Activated T-cell treated with anti-CD3 and anti-CD28 coated beads, Interleukin-2, amount 50 U/mL, for 4 hours (primary cell): ENCODE measurements at regions not wholly inside any gene's neighbourhood (a gene's known extent, or its start where the extent isn't known, plus 50 kb on each side); places are given as distances from the start of the nearest gene placed in this dataset.

Experiments
- ATAC-seq, 2 donors: fragments of 200-7000 bp; cut with Tn5 transposase; one replicate each; pipeline ENCODE4 v1.10.0; 2021
- DNase-seq: peaks from one replicate; pipeline ENCODE4 v3.0.0-alpha.2; 2020
- H3K27me3 Mint-ChIP-seq: one replicate; pipeline ENCODE4 v1.8.0; 2021; ENCODE audit warnings: low read depth, mixed read lengths
- H3K36me3 Mint-ChIP-seq: one replicate; pipeline ENCODE4 v1.8.0; 2022; ENCODE audit warnings: mixed read lengths; ENCODE audit not compliant: insufficient read depth
- H3K4me1 Mint-ChIP-seq: one replicate; pipeline ENCODE4 v1.8.0; 2021; ENCODE audit warnings: low read depth, mixed read lengths
- H3K4me3 Mint-ChIP-seq: one replicate; pipeline ENCODE4 v1.8.0; 2021; ENCODE audit warnings: mild to moderate bottlenecking, moderate library complexity, mixed read lengths
- H3K9me3 Mint-ChIP-seq: one replicate; pipeline ENCODE4 v1.8.0; 2021; ENCODE audit warnings: mixed read lengths

DNA sequence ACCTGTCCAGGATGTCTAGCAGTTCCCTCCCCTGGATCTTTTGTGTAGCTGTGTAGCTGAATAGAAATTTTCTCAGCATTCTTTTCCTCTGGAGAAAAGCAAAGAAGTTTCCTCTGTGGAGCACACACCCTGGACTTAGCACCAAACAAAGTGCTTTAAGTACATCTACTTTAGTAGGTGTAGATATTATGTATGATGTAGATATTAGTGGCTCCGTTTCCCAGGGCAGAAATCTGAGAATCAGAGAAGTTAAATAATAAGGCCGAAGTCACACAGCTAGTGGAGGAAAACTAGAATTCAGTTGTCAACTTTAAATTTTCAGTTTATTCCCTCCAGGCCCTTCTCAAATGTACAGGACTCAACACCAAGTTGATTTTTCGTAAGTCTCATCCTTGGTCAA lies 401.7 kb upstream of the NR2F2 start:
- H3K36me3 Mint-ChIP-seq = no peaks in the 10 kb centered on the region
- peaks cover 8% of the 10 kb centered on the region for H3K4me1 Mint-ChIP-seq

GRCh38 chr15:95929232-95929846 lies 401.2 kb upstream of the NR2F2 start:
- Mint-ChIP-seq H3K36me3 (no peaks in the 10 kb centered on the region), H3K9me3 (no peaks in the 10 kb centered on the region), H3K4me1 (peaks cover 8% of the 10 kb centered on the region), H3K27me3 (no peaks in the 10 kb centered on the region), H3K4me3 (no peak overlapping the region)
- no peak for ATAC-seq
- DNase-seq = no peak

More for the DNA sequence above, 401.7 kb upstream of the NR2F2 start:
- H3K27me3 Mint-ChIP-seq = no peaks in the 10 kb centered on the region
- H3K4me3 Mint-ChIP-seq = no peak overlapping the region
- no peaks in the 10 kb centered on the region for H3K9me3 Mint-ChIP-seq
- ATAC-seq (no peak), DNase-seq (no peak)

DNA sequence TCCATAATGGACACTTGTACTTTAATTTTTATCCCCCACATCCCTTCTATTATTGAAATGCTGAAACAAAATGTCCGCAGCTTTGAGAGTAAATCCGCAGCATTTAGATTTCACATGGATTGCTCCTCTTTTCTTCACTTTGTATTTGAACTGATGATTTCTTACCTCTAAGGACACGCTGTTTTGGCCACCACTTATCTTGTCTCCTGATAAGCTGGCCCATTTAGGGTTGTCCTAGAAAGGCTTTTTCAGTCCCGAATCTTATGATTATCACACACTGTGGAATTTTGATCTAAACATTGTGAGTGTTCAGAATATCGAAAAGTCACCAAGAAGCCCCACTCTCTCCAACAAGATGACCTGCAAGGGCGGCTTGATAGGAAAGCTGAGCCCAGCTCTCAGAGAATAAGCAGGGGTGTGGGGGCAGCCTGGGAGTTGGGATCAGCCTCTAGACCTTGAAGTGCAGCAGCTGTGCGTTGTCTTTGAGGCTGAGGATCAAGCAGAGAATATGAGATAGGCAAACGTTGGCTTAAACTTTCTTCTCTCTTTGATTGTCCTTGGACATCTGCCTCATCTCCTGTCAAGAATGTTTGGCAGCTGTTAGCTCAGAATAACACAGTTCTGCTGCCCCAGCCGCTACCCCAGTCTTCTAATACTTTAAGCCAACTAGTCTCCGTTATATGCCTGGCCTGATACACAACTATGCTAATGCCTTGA lies 399.7 kb upstream of the NR2F2 start:
- peaks cover 8% of the 10 kb centered on the region for H3K4me1 Mint-ChIP-seq
- ATAC-seq = no peak
- no peaks in the 10 kb centered on the region for H3K9me3 Mint-ChIP-seq

DNA sequence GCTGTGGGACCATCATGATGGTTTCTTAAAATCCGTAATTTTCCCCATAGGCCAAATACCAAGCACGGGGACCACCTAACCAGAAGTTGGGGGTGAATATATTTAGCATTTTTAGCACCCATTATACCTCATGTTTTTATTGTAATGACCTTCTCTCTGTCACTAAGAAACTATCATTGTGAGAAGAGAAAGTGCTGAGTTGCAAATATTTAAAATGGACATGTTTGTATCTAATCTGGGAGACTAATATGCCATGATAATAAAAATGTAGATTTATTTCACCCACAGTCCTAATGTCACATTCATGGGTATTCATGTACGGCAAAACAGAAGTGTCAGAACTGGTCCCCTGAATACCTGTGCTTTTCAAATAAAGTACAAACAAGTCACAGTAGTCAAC lies 398.9 kb upstream of the NR2F2 start:
- DNase-seq = no peak
- Mint-ChIP-seq H3K36me3 (no peaks in the 10 kb centered on the region), H3K4me1 (peaks cover 8% of the 10 kb centered on the region), H3K4me3 (no peak overlapping the region), H3K9me3 (no peaks in the 10 kb centered on the region), H3K27me3 (no peaks in the 10 kb centered on the region)
- ATAC-seq = no peak

More for the DNA sequence above, 399.7 kb upstream of the NR2F2 start:
- Mint-ChIP-seq H3K4me3 (no peak overlapping the region), H3K27me3 (no peaks in the 10 kb centered on the region), H3K36me3 (no peaks in the 10 kb centered on the region)
- no peak for DNase-seq

DNA sequence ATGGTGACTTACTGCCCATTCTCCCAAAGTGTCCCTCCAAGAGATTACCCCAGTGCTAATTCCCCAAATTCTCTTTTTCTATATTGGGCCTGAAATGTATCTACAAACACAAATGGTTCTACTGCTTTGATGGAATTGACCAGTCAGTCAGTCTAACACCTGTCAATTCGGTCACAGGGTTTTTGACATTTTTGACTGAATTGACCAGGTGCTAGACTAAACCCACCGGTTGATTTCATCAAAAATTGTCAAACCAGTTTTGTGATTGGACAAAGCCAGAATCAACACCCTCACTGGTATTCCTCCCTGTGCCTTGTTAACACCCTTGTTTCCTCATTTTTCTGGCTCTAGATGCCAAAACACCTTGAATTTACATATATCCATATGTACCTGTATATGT lies 398.4 kb upstream of the NR2F2 start:
- H3K36me3 Mint-ChIP-seq = no peaks in the 10 kb centered on the region
- DNase-seq (no peak), ATAC-seq (no peak)
- H3K4me3 Mint-ChIP-seq = no peak overlapping the region
- H3K27me3 Mint-ChIP-seq = no peaks in the 10 kb centered on the region
- peaks cover 8% of the 10 kb centered on the region for H3K4me1 Mint-ChIP-seq
- no peaks in the 10 kb centered on the region for H3K9me3 Mint-ChIP-seq

- H3K4me3 Mint-ChIP-seq = no peak overlapping the region
- H3K4me1 Mint-ChIP-seq = peaks cover 8% of the 10 kb centered on the region
- ATAC-seq = no peak
- H3K36me3 Mint-ChIP-seq = no peaks in the 10 kb centered on the region
- no peaks in the 10 kb centered on the region for H3K27me3 Mint-ChIP-seq
- no peaks in the 10 kb centered on the region for H3K9me3 Mint-ChIP-seq
- DNase-seq = no peak
Measured at GRCh38 chr15:95932676-95933075, 397.8 kb upstream of the NR2F2 start.

DNA sequence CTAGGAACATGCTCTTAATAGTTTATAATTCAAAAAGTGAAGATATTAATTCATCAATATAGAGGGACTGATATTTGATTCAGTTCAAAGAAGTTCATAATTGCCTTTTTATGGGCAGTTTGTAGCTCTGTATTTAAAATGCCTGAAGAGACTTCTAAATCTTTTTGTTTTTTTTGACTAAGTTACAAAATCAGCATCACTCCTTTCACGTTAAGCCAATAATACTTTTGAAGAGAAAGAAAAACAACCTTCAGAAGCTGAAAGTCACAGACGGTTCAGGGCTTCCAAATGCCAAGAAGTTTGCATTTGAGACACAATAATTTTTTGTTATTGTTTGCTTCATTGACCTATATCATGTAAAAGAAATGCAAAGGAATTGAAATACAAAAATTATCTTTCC lies 394.6 kb upstream of the NR2F2 start:
- Mint-ChIP-seq H3K4me1 (no peaks in the 10 kb centered on the region), H3K9me3 (no peaks in the 10 kb centered on the region), H3K27me3 (no peaks in the 10 kb centered on the region), H3K4me3 (no peak overlapping the region), H3K36me3 (no peaks in the 10 kb centered on the region)
- no peak for ATAC-seq
- no peak for DNase-seq

GRCh38 chr15:95937128-95937528 lies 393.4 kb upstream of the NR2F2 start:
- no peaks in the 10 kb centered on the region for H3K4me1 Mint-ChIP-seq
- no peaks in the 10 kb centered on the region for H3K27me3 Mint-ChIP-seq
- no peaks in the 10 kb centered on the region for H3K36me3 Mint-ChIP-seq
- no peak for DNase-seq
- no peak overlapping the region for H3K4me3 Mint-ChIP-seq
- H3K9me3 Mint-ChIP-seq = no peaks in the 10 kb centered on the region
- no peak for ATAC-seq

DNA sequence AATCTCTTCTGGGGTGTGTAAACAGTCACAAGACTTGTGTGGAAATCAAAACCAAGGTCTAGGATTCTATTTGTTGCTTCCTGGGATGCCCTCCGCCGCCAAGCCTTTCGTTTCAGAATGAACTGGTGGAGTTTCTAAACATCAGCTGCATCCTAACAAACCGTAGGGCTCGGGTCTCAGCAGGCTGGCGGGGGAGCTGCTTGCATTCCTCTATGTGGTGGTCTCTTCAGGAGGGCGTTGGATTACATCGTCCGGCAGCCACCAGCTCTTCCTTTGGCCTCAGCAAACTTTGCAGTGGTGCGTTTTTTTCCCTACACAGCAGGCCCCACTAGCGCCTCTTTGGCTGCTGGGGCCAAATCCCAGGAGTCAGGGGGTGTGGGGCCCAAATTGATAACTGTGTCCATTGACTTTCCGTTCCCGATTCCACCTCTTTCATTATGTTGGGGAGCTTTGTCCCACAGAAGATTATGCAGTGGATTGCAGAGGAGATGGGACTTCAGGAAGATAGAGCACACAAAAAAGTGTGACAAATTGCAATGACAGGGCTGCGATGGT lies 390.0 kb upstream of the NR2F2 start:
- H3K27me3 Mint-ChIP-seq = no peaks in the 10 kb centered on the region
- no peak for ATAC-seq

GRCh38 chr15:95944193-95944592 lies 386.3 kb upstream of the NR2F2 start:
- H3K9me3 Mint-ChIP-seq = peaks cover 3% of the 10 kb centered on the region
- peaks cover 3% of the 10 kb centered on the region for H3K27me3 Mint-ChIP-seq
- no peak overlapping the region for H3K4me3 Mint-ChIP-seq
- ATAC-seq (no peak), DNase-seq (no peak)
- H3K36me3 Mint-ChIP-seq = no peaks in the 10 kb centered on the region
- H3K4me1 Mint-ChIP-seq = peaks cover 2% of the 10 kb centered on the region

More for the DNA sequence above, 390.0 kb upstream of the NR2F2 start:
- H3K36me3 Mint-ChIP-seq = no peaks in the 10 kb centered on the region
- no peak for DNase-seq
- H3K4me1 Mint-ChIP-seq = peaks cover 2% of the 10 kb centered on the region
- H3K9me3 Mint-ChIP-seq = peaks cover 3% of the 10 kb centered on the region
- H3K4me3 Mint-ChIP-seq = no peak overlapping the region

DNA sequence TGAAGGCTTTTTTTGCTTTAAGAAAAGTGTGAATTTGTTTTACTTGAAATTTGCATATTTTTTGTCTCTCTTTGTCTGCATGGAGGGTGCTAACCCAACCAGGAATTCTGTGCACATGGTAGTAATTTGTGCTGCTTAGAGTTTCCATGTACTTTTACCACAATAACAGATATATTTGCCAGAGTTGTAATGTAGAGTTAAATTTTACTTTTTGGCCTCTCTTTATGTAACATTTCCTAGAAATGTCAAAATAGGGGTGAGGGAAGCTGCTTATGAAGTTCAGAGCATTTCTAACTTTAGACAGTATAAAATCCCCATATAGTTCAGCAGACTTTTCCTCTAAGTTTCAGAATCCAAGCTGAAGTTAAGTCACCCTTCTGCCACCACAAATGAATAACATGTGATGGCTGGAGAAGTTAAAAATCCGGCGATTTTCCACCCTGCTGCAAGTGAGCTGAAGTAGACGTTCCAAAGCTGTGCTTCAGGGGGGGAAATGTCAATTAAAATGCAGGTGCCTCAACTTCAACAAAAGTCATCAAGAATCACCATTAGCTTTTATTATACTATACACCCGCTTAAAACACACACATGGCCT lies 385.7 kb upstream of the NR2F2 start:
- DNase-seq (no peak), ATAC-seq (no peak)
- Mint-ChIP-seq H3K27me3 (peaks cover 3% of the 10 kb centered on the region), H3K9me3 (peaks cover 3% of the 10 kb centered on the region), H3K36me3 (no peaks in the 10 kb centered on the region), H3K4me1 (peaks cover 2% of the 10 kb centered on the region), H3K4me3 (no peak overlapping the region)

DNA sequence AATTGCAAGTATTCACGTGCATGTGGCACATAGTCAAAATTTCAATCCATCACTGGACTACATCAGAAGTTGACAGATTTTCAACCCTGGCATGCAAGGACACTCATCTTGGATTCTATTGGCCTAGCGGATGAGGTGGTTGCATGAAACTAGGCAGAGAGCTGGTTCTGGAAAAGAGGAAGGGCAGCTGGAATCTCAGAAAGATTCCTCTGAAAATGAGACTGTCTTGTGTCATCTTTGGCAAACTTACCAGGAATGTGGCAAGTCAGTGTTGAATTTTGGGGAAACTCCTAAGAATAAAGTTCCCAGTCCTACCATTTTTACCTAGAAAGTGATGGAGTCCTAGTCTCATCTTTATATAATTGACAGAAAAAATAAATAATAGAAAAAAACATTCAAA lies 384.3 kb upstream of the NR2F2 start:
- no peak for ATAC-seq

DNA sequence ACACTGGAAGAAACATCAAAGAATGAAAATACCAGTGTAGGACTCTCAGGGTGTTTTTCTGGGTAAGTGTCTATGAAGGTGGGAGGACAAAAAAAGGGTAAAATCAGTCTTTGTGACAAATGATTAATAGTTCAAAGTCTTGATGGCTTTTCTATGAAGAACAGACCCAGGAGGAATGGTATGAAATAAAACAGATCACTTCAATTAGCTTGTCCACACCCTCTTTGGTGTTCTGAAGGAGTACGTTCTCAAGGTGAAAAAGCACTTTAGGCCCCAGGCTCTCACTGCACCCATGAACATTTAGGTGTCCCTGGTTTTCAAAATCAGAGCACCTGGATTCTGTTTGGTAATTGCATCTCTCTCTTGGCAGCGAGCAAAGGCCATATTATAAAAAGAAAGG lies 383.6 kb upstream of the NR2F2 start:
- H3K4me3 Mint-ChIP-seq = no peak overlapping the region
- H3K4me1 Mint-ChIP-seq = peaks cover 2% of the 10 kb centered on the region
- no peak for ATAC-seq
- peaks cover 3% of the 10 kb centered on the region for H3K9me3 Mint-ChIP-seq
- H3K36me3 Mint-ChIP-seq = no peaks in the 10 kb centered on the region
- DNase-seq = no peak
- peaks cover 3% of the 10 kb centered on the region for H3K27me3 Mint-ChIP-seq

More for the DNA sequence above, 384.3 kb upstream of the NR2F2 start:
- peaks cover 3% of the 10 kb centered on the region for H3K27me3 Mint-ChIP-seq
- H3K36me3 Mint-ChIP-seq = no peaks in the 10 kb centered on the region
- H3K4me1 Mint-ChIP-seq = peaks cover 2% of the 10 kb centered on the region
- no peak overlapping the region for H3K4me3 Mint-ChIP-seq
- peaks cover 3% of the 10 kb centered on the region for H3K9me3 Mint-ChIP-seq
- DNase-seq = no peak

DNA sequence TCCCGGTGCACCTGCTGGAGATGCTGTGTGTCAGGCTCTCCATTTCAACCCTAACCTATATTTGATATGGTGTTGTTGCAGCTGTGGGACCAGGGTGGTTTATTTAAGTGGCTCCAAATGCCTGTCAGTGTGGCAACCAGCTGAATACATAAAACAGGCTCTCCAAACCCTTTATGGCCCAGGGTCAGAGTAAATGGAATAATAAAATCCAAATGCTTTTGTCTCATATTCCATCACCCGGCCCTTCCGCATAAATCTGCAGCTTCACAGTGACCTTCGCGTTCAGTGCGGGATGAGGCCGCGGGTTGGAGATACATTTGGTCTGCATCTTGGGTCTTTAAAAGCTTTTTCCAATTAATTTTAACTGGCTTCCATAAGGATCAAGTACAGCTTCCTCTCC lies 382.1 kb upstream of the NR2F2 start:
- H3K4me3 Mint-ChIP-seq = no peak overlapping the region
- no peaks in the 10 kb centered on the region for H3K9me3 Mint-ChIP-seq
- H3K36me3 Mint-ChIP-seq = no peaks in the 10 kb centered on the region
- DNase-seq = no peak
- ATAC-seq = no peak
- peaks cover 3% of the 10 kb centered on the region for H3K27me3 Mint-ChIP-seq
- peaks cover 2% of the 10 kb centered on the region for H3K4me1 Mint-ChIP-seq

DNA sequence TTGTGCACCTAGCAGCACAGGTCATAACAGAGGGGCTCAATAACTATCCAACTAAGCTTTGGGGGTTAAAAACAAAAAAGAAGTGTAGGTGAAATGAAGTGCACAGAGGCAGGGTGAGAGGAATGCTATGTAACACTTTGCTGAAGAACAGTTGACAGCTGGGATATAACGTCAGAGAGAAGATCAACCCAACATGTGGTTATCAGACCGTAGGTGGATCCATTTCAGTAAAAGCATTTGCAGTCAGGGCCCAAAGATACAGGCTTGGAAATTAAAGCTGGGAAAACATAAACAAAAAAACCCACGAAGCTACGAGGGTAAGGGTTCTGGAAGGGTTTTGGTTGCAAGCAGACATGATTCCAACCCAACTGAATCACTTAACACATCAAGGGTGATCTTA lies 377.5 kb upstream of the NR2F2 start:
- H3K4me3 Mint-ChIP-seq = no peak overlapping the region
- H3K9me3 Mint-ChIP-seq = peaks cover 8% of the 10 kb centered on the region
- H3K36me3 Mint-ChIP-seq = no peaks in the 10 kb centered on the region
- no peaks in the 10 kb centered on the region for H3K27me3 Mint-ChIP-seq
- H3K4me1 Mint-ChIP-seq = no peaks in the 10 kb centered on the region
- DNase-seq (no peak), ATAC-seq (no peak)
